DOHH2 (cell line): ENCODE measurements at regions not wholly inside any gene's neighbourhood (a gene's known extent, or its start where the extent isn't known, plus 50 kb on each side); places are given as distances from the start of the nearest gene placed in this dataset.

ENCODE experiments used
- H3F3A ChIP-seq: fragments of 200-600 bp; sonication (generic), shearing (Covaris generic); 2 replicates; pipeline ENCODE4 v1.6.0; 2016; ENCODE audit warnings: antibody characterized with exemption, mild to moderate bottlenecking; ENCODE audit not compliant: control insufficient read depth, insufficient read depth
- H3K27ac ChIP-seq: fragments of 200-600 bp; sonication (generic); 2 replicates; pipeline ENCODE4 v1.5.1; 2014; ENCODE audit warnings: low read depth, mild to moderate bottlenecking, low read length, moderate library complexity
- H3K27me3 ChIP-seq: fragments of 200-600 bp; sonication (generic); 2 replicates; pipeline ENCODE4 v1.6.1; 2014; ENCODE audit warnings: mild to moderate bottlenecking, low read length, mixed read lengths; ENCODE audit not compliant: control insufficient read depth
- H3K36me3 ChIP-seq: fragments of 200-600 bp; sonication (generic); 2 replicates; pipeline ENCODE4 v1.6.1; 2014; ENCODE audit warnings: mild to moderate bottlenecking, low read length, moderate library complexity, mixed read lengths; ENCODE audit not compliant: control insufficient read depth
- H3K4me1 ChIP-seq: fragments of 200-600 bp; sonication (generic); 2 replicates; pipeline ENCODE4 v1.6.1; 2014; ENCODE audit warnings: mild to moderate bottlenecking, low read length, mixed read lengths; ENCODE audit not compliant: control insufficient read depth
- H3K4me2 ChIP-seq: fragments of 200-600 bp; sonication (generic); 2 replicates; pipeline ENCODE4 v1.6.0; 2014; ENCODE audit warnings: mild to moderate bottlenecking, low read length, moderate library complexity
- H3K4me3 ChIP-seq: fragments of 200-600 bp; sonication (generic); 2 replicates; pipeline ENCODE4 v1.5.1; 2014; ENCODE audit warnings: mild to moderate bottlenecking, low read length, mixed read lengths
- H3K79me2 ChIP-seq: fragments of 200-600 bp; sonication (generic); 2 replicates; pipeline ENCODE4 v1.6.1; 2014; ENCODE audit warnings: mild to moderate bottlenecking, low read length, mixed read lengths; ENCODE audit not compliant: control insufficient read depth
- H3K9me2 ChIP-seq: fragments of 200-600 bp; sonication (generic); replicated peaks from 2 replicates; pipeline ENCODE4 v1.6.1; 2014; ENCODE audit warnings: mild to moderate bottlenecking, low read length, mixed read lengths; ENCODE audit not compliant: control insufficient read depth
- H3K9me3 ChIP-seq: fragments of 200-600 bp; sonication (generic); 2 replicates; pipeline ENCODE4 v1.6.1; 2014; ENCODE audit warnings: antibody characterized with exemption, low read length, mixed read lengths; ENCODE audit not compliant: control insufficient read depth, insufficient read depth
- H4K20me1 ChIP-seq: fragments of 200-600 bp; sonication (generic); 2 replicates; pipeline ENCODE4 v1.6.0; 2014; ENCODE audit warnings: low read depth, mild to moderate bottlenecking, antibody characterized with exemption, low read length, moderate library complexity; ENCODE audit not compliant: control insufficient read depth, insufficient read depth
- EZH2phosphoT487 ChIP-seq: fragments of 200-600 bp; sonication (generic); IDR thresholded peaks from 2 replicates; pipeline ENCODE4 v1.6.1; 2017; ENCODE audit warnings: borderline replicate concordance, mild to moderate bottlenecking, antibody characterized with exemption, low read length, moderate library complexity, mixed read lengths
- TF ChIP-seq, protein P1 (sequence below): fragments of 200-600 bp; sonication (generic); IDR thresholded peaks from one replicate; pipeline ENCODE4 v1.5.1; 2014; ENCODE audit warnings: antibody characterized with exemption, mild to moderate bottlenecking, low read depth, low read length; ENCODE audit not compliant: poor library complexity, severe bottlenecking

DNA sequence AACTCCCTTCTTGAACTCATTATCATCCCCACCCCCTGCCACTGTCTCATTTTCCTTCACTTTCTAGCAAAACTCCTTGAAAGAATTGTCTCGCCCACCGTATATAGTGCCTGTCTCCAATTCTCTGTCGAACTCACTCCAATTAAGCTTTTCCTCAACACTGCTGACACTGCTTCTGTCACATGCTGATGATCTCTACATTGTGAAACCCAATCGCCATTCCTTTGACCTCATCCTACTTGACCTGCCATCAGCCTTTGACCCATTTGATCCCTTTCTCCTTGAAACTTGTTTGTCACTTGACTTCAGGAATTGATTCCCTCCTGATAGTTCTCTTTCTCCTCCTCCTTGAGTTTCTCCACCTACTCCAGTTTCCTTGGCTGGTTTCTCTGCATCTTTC is 54.8 kb downstream of the CCDC71L start:
- no peaks in the 10 kb centered on the region for H3K9me2 ChIP-seq

DNA sequence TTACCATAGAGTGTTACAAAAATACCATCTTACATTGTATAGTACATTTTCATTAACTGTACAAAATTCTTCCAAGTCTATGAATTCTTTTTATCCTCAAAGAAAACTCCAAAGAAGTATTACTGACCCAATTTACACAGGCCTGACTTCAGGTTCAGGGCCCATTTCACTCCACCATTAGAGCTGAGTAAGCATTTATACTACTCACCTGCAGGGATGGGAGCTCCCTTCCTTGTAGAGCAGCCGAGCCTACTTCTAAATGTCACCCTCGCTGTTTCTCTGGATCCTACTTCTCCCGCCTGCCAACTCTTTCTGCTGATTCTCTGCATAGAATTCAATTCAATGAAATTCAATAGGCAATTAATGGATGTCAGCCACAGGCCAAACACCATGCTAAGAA is 56.0 kb downstream of the CCDC71L start:
- Histone ChIP-seq H3K4me3 (no peak overlapping the region), H3K27ac (no peak overlapping the region), H3K79me2 (no peaks in the 10 kb centered on the region), H3K9me3 (no peaks in the 10 kb centered on the region), H3K9me2 (no peaks in the 10 kb centered on the region), H3K36me3 (no peaks in the 10 kb centered on the region), H3K27me3 (peaks cover 8% of the 10 kb centered on the region; the same call in 1 of the 2 replicates), H4K20me1 (no peaks in the 10 kb centered on the region), H3F3A (no peaks in the 10 kb centered on the region), H3K4me1 (no peaks in the 10 kb centered on the region), H3K4me2 (no peak overlapping the region)
- no peak for TF ChIP-seq EZH2phosphoT487
- TF ChIP-seq, protein P1, sequence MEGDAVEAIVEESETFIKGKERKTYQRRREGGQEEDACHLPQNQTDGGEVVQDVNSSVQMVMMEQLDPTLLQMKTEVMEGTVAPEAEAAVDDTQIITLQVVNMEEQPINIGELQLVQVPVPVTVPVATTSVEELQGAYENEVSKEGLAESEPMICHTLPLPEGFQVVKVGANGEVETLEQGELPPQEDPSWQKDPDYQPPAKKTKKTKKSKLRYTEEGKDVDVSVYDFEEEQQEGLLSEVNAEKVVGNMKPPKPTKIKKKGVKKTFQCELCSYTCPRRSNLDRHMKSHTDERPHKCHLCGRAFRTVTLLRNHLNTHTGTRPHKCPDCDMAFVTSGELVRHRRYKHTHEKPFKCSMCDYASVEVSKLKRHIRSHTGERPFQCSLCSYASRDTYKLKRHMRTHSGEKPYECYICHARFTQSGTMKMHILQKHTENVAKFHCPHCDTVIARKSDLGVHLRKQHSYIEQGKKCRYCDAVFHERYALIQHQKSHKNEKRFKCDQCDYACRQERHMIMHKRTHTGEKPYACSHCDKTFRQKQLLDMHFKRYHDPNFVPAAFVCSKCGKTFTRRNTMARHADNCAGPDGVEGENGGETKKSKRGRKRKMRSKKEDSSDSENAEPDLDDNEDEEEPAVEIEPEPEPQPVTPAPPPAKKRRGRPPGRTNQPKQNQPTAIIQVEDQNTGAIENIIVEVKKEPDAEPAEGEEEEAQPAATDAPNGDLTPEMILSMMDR: no peak

More for the DNA sequence above, 54.8 kb downstream of the CCDC71L start:
- no peaks in the 10 kb centered on the region for H3F3A ChIP-seq
- H3K4me1 ChIP-seq: no peaks in the 10 kb centered on the region
- H3K27ac ChIP-seq: no peak overlapping the region
- H3K4me2 ChIP-seq: no peak overlapping the region
- no peaks in the 10 kb centered on the region for H3K79me2 ChIP-seq
- peaks cover 12% of the 10 kb centered on the region; the same call in 1 of the 2 replicates for H3K27me3 ChIP-seq
- H4K20me1 ChIP-seq: no peaks in the 10 kb centered on the region
- TF ChIP-seq, protein P1: no peak
- no peak for TF ChIP-seq EZH2phosphoT487
- no peaks in the 10 kb centered on the region for H3K36me3 ChIP-seq
- no peaks in the 10 kb centered on the region for H3K9me3 ChIP-seq
- H3K4me3 ChIP-seq: no peak overlapping the region

DNA sequence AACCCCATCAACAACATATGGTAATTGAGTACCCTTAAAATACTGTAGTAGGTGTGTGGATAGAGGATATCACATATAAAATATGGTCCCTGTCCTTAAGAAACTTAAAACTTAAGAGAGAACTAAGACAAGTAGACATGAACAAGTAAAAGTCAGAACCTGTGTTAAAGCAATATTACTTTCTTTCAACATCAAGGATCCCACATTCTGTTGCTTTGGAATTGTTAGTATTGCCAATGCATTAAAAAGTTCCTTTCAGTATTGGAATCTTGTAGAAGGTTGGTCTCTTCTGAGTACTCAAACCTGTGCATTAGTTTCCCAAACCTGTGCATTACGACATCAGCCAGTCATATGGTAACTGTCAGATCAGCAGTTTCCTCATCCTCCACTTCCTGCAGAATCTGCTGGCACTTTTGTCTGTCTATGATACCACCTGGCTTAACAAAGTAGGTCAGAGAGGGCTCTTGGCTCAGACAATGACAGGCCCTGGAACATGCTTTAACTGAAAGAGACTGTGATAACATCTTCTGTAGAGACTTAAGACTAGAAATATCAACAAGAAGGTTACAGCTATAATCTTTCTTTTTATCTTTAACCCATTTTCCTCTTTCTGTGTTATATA is 56.5 kb downstream of the CCDC71L start:
- no peak overlapping the region for H3K4me2 ChIP-seq
- TF ChIP-seq, protein P1: no peak
- TF ChIP-seq EZH2phosphoT487: no peak
- H3K9me2 ChIP-seq: no peaks in the 10 kb centered on the region
- no peaks in the 10 kb centered on the region for H3K36me3 ChIP-seq
- H3K27me3 ChIP-seq: peaks cover 8% of the 10 kb centered on the region; the same call in 1 of the 2 replicates
- H3K79me2 ChIP-seq: no peaks in the 10 kb centered on the region
- 0 out of 2 replicates have a peak, but pooled peaks cover under 1% of the 10 kb centered on the region for H3K9me3 ChIP-seq
- no peaks in the 10 kb centered on the region for H3F3A ChIP-seq
- H4K20me1 ChIP-seq: no peaks in the 10 kb centered on the region
- no peak overlapping the region for H3K27ac ChIP-seq
- no peaks in the 10 kb centered on the region for H3K4me1 ChIP-seq
- H3K4me3 ChIP-seq: no peak overlapping the region
